SU-DHL-6 (cell line): ENCODE measurements at regions not wholly inside any gene's neighbourhood (a gene's known extent, or its start where the extent isn't known, plus 50 kb on each side); places are given as distances from the start of the nearest gene placed in this dataset.
"Not testable (repeated sequence)": the region's sequence is repeated elsewhere in the genome, so short reads cannot be mapped to it uniquely, and the experiment has no call there.

ENCODE experiments used
- EZH2phosphoT487 ChIP-seq: fragments of 200-600 bp; sonication (generic), shearing (Covaris generic); conservative IDR thresholded peaks from 2 replicates; pipeline ENCODE4 v1.6.1; 2018; ENCODE audit warnings: mild to moderate bottlenecking, antibody characterized with exemption, low read length, moderate library complexity, mixed read lengths
- TF ChIP-seq, protein P1 (sequence below): fragments of 200-600 bp; sonication (generic); IDR thresholded peaks from one replicate; pipeline ENCODE4 v1.5.1; 2017; ENCODE audit warnings: antibody characterized with exemption, mild to moderate bottlenecking, low read length, moderate library complexity; ENCODE audit not compliant: insufficient read depth, poor library complexity, severe bottlenecking

DNA sequence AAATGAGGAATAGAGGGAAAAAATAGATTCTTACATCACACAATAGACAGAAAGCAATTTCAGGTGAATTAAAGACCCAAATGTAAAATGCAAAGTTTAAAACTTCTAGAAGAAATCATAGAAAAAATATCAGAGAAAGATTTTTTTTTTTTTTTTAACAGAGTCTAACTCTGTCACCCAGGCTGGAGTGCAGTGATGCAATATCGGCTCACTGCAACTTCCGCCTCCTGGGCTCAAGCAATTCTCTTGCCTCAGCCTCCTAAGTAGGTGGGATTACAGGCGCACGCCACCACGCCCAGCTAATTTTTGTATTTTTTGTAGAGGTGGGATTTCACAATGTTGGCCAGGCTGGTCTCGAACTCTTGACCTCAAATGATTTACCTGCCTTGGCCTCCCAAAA is 141.8 kb downstream of the COPRS start:
- TF ChIP-seq, protein P1, sequence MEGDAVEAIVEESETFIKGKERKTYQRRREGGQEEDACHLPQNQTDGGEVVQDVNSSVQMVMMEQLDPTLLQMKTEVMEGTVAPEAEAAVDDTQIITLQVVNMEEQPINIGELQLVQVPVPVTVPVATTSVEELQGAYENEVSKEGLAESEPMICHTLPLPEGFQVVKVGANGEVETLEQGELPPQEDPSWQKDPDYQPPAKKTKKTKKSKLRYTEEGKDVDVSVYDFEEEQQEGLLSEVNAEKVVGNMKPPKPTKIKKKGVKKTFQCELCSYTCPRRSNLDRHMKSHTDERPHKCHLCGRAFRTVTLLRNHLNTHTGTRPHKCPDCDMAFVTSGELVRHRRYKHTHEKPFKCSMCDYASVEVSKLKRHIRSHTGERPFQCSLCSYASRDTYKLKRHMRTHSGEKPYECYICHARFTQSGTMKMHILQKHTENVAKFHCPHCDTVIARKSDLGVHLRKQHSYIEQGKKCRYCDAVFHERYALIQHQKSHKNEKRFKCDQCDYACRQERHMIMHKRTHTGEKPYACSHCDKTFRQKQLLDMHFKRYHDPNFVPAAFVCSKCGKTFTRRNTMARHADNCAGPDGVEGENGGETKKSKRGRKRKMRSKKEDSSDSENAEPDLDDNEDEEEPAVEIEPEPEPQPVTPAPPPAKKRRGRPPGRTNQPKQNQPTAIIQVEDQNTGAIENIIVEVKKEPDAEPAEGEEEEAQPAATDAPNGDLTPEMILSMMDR, result not testable (repeated sequence)
- TF ChIP-seq EZH2phosphoT487, result not testable (repeated sequence)
